ENCODE measurements at regions not wholly inside any gene's neighbourhood (a gene's known extent, or its start where the extent isn't known, plus 50 kb on each side); places are given as distances from the start of the nearest gene placed in this dataset.

GRCh38 chr6:97465877-97466561 lies 183.0 kb upstream of the MMS22L start:
- TF ChIP-seq ZC3H10 (CRISPR knock-in tag; IDR thresholded peaks at IDR 0.05) (no peak), POU6F1 (CRISPR knock-in tag; IDR thresholded peaks at IDR 0.05; ENCODE audit: borderline replicate concordance, low read depth) (no peak), SNAI2 (CRISPR knock-in tag; IDR thresholded peaks at IDR 0.05) (no peak)

Measured in SK-N-SH treated with all-trans-retinoic acid at 6 μM for 48 hours (cell line).